Endodermal cell (in vitro differentiated cells): ENCODE measurements at regions not wholly inside any gene's neighbourhood (a gene's known extent, or its start where the extent isn't known, plus 50 kb on each side); places are given as distances from the start of the nearest gene placed in this dataset.

Experiments used
- DNase-seq: peaks from one replicate; pipeline ENCODE4 v3.0.0-alpha.2; 2017
- H3K27ac ChIP-seq: 2 replicates; pipeline ENCODE4 v1.5.1; 2013; ENCODE audit warnings: mild to moderate bottlenecking, low read depth, low read length, moderate library complexity
- H3K27me3 ChIP-seq: 2 replicates; pipeline ENCODE4 v1.6.1; 2013; ENCODE audit warnings: mild to moderate bottlenecking, low read length, moderate library complexity; ENCODE audit not compliant: insufficient read depth, control insufficient read depth, poor library complexity, severe bottlenecking
- H3K36me3 ChIP-seq: 2 replicates; pipeline ENCODE4 v1.7.0; 2013; ENCODE audit warnings: mild to moderate bottlenecking, low read length, moderate library complexity; ENCODE audit not compliant: control insufficient read depth, insufficient read depth
- H3K4me1 ChIP-seq: one replicate; pipeline ENCODE4 v1.7.0; 2013; ENCODE audit warnings: low read length; ENCODE audit not compliant: control insufficient read depth, insufficient read depth
- H3K4me3 ChIP-seq: 2 replicates; pipeline ENCODE4 v1.5.1; 2013; ENCODE audit warnings: mild to moderate bottlenecking, low read length, moderate library complexity
- H3K9ac ChIP-seq: 2 replicates; pipeline ENCODE4 v1.6.1; 2013; ENCODE audit warnings: mild to moderate bottlenecking, low read length, moderate library complexity; ENCODE audit not compliant: poor library complexity, severe bottlenecking; ENCODE audit errors: extremely low read depth
- H3K9me3 ChIP-seq: 2 replicates; pipeline ENCODE4 v1.6.1; 2013; ENCODE audit warnings: mild to moderate bottlenecking, low read length, moderate library complexity; ENCODE audit not compliant: control insufficient read depth
- H3K27ac Mint-ChIP-seq: 2 replicates; pipeline ENCODE4 v1.8.0; 2020; ENCODE audit warnings: mixed read lengths
- H3K27me3 Mint-ChIP-seq: 2 replicates; pipeline ENCODE4 v1.8.0; 2021; ENCODE audit warnings: mild to moderate bottlenecking, mixed read lengths; ENCODE audit not compliant: insufficient read depth
- H3K36me3 Mint-ChIP-seq: 2 replicates; pipeline ENCODE4 v1.8.0; 2020; ENCODE audit warnings: low read depth, mixed read lengths
- H3K4me1 Mint-ChIP-seq: 2 replicates; pipeline ENCODE4 v1.8.0; 2020; ENCODE audit warnings: mixed read lengths
- H3K4me3 Mint-ChIP-seq: 2 replicates; pipeline ENCODE4 v1.8.0; 2020; ENCODE audit warnings: mild to moderate bottlenecking, moderate library complexity, mixed read lengths
- H3K9me3 Mint-ChIP-seq: 2 replicates; pipeline ENCODE4 v1.8.0; 2020; ENCODE audit warnings: mild to moderate bottlenecking, mixed read lengths
- CTCF ChIP-seq: fragments of 200-600 bp; sonication (generic); conservative IDR thresholded peaks from 2 replicates; pipeline ENCODE4 v1.5.0; 2021; ENCODE audit warnings: antibody characterized with exemption, mild to moderate bottlenecking
- WGBS, 2 experiments: methylation state at CpG; one replicate each; pipeline versions ENCODE4 v1.1.5 to v1.1.7; 2013; ENCODE audit warnings: missing lambda C conversion rate in 2 of 2, mixed read lengths in 1 of 2; ENCODE audit not compliant: insufficient coverage in 1 of 2, insufficient read length in 1 of 2; 5-methylcytosine and 5-hydroxymethylcytosine counted together

GRCh38 chr3:153330901-153331300, 168.9 kb downstream of the RAP2B start:
- no peaks in the 10 kb centered on the region for H3K4me1 ChIP-seq
- H3K36me3 Mint-ChIP-seq, result no peaks in the 10 kb centered on the region
- H3K9me3 Mint-ChIP-seq, result peaks cover 3% of the 10 kb centered on the region
- no peak overlapping the region for H3K9ac ChIP-seq
- no peaks in the 10 kb centered on the region for H3K4me1 Mint-ChIP-seq
- no peaks in the 10 kb centered on the region for H3K36me3 ChIP-seq
- H3K9me3 ChIP-seq, result no peaks in the 10 kb centered on the region
- no peak overlapping the region for H3K4me3 Mint-ChIP-seq
- no peaks in the 10 kb centered on the region for H3K27me3 ChIP-seq
- DNase-seq, result no peak
- no peak overlapping the region for H3K4me3 ChIP-seq
- no peak for TF ChIP-seq CTCF
- no peak overlapping the region for H3K27ac ChIP-seq
- no peak overlapping the region for H3K27ac Mint-ChIP-seq
- H3K27me3 Mint-ChIP-seq, result no peaks in the 10 kb centered on the region
- no CpG with 5 or more reads among the region's 1 CpG for WGBS, 2 experiments

GRCh38 chr3:153331676-153332075, 169.7 kb downstream of the RAP2B start:
- Mint-ChIP-seq H3K36me3 (no peaks in the 10 kb centered on the region), H3K4me3 (no peak overlapping the region), H3K27ac (no peak overlapping the region), H3K27me3 (no peaks in the 10 kb centered on the region), H3K4me1 (no peaks in the 10 kb centered on the region), H3K9me3 (no peaks in the 10 kb centered on the region)
- H3K4me1 ChIP-seq, result no peaks in the 10 kb centered on the region
- H3K27me3 ChIP-seq, result no peaks in the 10 kb centered on the region
- no peak overlapping the region for H3K9ac ChIP-seq
- H3K4me3 ChIP-seq, result no peak overlapping the region
- H3K27ac ChIP-seq, result no peak overlapping the region
- H3K36me3 ChIP-seq, result no peaks in the 10 kb centered on the region
- DNase-seq, result no peak
- no peaks in the 10 kb centered on the region for H3K9me3 ChIP-seq
- TF ChIP-seq CTCF, result no peak

GRCh38 chr3:153334558-153334957, 172.5 kb downstream of the RAP2B start:
- Mint-ChIP-seq H3K27ac (no peak overlapping the region), H3K4me3 (no peak overlapping the region), H3K27me3 (no peaks in the 10 kb centered on the region), H3K4me1 (no peaks in the 10 kb centered on the region), H3K36me3 (no peaks in the 10 kb centered on the region), H3K9me3 (no peaks in the 10 kb centered on the region)
- DNase-seq, result no peak
- Histone ChIP-seq H3K27me3 (no peaks in the 10 kb centered on the region), H3K4me3 (no peak overlapping the region), H3K36me3 (no peaks in the 10 kb centered on the region), H3K9ac (no peak overlapping the region), H3K4me1 (no peaks in the 10 kb centered on the region), H3K27ac (no peak overlapping the region), H3K9me3 (no peaks in the 10 kb centered on the region)
- no peak for TF ChIP-seq CTCF
- 95% methylated on average over 1 of the region's 1 CpG; no CpG with 5 or more reads in 1 of the 2 experiments for WGBS, 2 experiments
